VCaP (cell line): ENCODE measurements at regions not wholly inside any gene's neighbourhood (a gene's known extent, or its start where the extent isn't known, plus 50 kb on each side); places are given as distances from the start of the nearest gene placed in this dataset.

ENCODE experiments used
- H3K27ac ChIP-seq: fragments of 450-650 bp; 2 replicates; pipeline ENCODE4 v1.5.1; 2017
- TF ChIP-seq, protein P1 (sequence below): fragments of 450-650 bp; conservative IDR thresholded peaks from 2 replicates; pipeline ENCODE4 v1.5.1; 2017; ENCODE audit warnings: mild to moderate bottlenecking, moderate library complexity

DNA sequence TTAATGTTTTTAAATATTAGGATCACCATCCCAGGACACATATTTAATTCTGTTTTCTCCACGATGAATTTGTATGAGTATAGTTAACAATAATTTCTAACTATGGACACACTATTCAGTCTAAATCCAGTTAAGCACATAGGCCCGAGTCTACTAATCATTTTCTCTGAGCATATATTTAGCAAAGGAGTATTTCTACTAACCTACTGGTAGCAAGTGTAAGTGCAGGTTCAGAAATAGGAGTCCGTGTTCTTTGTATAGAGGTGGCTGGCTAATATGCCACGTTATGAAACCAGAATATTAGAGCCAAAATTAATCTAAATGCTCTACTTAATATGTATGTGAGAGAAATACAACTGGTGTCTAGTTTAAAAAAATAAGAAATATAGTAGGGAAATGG, 416.6 kb upstream of the NXPH2 start:
- TF ChIP-seq, protein P1, sequence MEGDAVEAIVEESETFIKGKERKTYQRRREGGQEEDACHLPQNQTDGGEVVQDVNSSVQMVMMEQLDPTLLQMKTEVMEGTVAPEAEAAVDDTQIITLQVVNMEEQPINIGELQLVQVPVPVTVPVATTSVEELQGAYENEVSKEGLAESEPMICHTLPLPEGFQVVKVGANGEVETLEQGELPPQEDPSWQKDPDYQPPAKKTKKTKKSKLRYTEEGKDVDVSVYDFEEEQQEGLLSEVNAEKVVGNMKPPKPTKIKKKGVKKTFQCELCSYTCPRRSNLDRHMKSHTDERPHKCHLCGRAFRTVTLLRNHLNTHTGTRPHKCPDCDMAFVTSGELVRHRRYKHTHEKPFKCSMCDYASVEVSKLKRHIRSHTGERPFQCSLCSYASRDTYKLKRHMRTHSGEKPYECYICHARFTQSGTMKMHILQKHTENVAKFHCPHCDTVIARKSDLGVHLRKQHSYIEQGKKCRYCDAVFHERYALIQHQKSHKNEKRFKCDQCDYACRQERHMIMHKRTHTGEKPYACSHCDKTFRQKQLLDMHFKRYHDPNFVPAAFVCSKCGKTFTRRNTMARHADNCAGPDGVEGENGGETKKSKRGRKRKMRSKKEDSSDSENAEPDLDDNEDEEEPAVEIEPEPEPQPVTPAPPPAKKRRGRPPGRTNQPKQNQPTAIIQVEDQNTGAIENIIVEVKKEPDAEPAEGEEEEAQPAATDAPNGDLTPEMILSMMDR = no peak

DNA sequence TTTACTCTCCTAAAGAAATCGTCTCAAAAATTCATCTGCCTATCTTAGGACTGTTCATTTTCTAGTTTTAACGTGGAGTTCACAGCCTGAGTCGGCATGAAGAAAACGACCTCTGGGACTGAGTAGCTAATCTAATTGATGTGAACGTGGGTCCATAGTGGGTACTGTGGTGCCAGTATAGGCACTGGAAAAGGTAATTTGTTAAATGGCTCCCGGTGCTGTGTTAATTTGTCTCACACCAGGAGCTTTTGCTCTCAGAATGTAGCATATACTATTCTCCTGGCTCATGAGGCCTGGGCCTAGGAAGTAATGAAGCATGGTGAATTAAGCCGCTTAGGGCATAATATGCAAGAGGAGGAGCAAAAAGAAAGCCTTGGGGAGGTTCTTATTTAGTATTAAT, 414.4 kb upstream of the NXPH2 start:
- TF ChIP-seq, protein P1 = no peak
- no peak overlapping the region for H3K27ac ChIP-seq

More for the DNA sequence above, 416.6 kb upstream of the NXPH2 start:
- no peak overlapping the region for H3K27ac ChIP-seq

DNA sequence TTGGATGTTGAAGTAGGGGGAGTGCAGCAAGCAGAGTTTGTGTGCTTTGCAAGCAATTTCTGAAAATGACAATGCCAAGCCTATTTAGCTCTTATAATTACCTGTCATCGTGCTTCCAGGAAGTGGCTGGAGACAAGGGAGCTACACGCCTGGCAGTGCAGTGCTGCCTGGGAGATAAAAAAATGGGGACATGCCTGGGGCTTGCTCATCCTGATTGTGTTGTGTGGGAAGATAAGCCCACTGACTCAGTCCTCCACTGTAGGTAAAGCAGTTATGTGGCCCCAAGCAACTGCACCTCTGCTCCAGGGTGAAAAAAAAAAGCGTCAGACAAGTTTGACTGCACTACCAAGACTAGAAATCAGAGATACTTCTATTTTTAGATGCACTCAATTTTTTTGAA, 396.9 kb upstream of the NXPH2 start:
- H3K27ac ChIP-seq = no peak overlapping the region
- TF ChIP-seq, protein P1 = no peak

DNA sequence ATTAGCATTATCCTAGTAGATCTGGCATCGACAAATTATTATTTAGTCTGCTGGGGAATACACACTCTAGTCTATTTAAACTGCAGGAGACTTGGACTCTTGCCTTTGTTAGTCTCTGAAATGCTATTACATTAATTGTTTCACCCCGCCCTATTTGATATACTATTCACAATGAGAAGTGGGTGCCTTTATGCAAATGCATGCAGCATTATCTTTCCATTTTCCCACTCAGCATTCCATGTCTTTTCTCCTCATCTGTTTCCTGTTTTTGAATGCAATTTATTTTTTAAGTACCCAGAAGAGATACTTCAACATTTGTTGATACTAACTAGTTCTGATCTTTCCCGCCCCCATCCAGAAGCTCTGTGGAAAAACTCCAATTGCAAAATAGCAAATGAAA, 395.3 kb upstream of the NXPH2 start:
- H3K27ac ChIP-seq = no peak overlapping the region
- TF ChIP-seq, protein P1 = no peak

DNA sequence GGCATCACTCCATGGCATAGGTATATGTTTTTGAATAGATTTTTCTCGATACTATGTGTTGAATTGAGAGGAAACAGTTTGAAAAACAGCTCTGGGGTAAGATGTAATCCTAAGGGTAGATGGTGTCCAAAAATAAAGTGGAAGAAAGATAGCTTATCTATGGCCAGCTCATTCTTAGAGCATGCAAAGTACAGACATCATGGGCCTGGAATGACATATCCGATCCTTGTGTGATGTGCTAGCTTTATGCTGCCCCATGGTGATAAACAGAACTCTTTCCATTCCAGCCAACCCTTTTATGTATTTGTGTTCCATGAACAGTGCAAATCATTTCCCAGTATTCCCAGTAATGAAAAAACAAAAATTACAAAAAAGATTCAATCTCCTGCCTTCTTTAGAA, 390.2 kb upstream of the NXPH2 start:
- no peak overlapping the region for H3K27ac ChIP-seq
- TF ChIP-seq, protein P1 = no peak

DNA sequence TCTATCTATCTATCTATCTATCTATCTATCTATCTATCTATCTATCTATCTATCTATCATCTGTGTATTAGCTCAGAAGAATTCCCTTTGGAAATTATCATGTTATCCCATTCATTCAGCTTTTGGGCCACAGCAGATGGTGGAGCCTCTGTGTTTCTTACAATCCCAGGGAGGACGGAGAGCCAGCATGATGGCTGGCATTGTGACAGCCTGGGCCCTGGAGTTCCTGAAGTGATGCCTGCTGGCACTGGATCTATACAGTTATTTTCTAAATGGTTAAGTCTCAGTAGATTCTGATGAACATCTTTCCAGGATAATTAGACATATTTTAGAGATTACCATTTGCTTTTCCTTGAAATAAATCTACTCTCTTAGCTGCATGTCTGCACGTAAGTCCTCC, 385.4 kb upstream of the NXPH2 start:
- TF ChIP-seq, protein P1 = no peak

DNA sequence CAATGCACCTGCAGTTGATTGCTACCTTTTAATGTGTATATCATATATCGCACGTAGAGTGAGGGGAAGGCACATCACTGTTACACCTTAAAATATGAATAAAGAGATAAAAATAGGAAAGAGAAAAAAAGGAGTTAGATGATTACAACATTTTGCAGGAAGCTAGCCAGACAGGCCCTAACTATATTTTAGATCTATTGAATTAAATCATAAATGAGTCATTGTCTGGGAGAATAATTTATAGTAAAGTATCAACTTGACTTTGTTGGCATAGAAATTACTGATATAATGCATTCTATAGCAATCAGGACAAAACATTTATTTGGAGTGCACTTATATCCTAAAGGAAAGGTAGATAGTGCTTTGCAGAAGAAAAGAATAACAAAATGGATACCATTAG, 384.9 kb upstream of the NXPH2 start:
- TF ChIP-seq, protein P1 = no peak
- H3K27ac ChIP-seq = no peak overlapping the region

More for the DNA sequence above, 385.4 kb upstream of the NXPH2 start:
- H3K27ac ChIP-seq = no peak overlapping the region

DNA sequence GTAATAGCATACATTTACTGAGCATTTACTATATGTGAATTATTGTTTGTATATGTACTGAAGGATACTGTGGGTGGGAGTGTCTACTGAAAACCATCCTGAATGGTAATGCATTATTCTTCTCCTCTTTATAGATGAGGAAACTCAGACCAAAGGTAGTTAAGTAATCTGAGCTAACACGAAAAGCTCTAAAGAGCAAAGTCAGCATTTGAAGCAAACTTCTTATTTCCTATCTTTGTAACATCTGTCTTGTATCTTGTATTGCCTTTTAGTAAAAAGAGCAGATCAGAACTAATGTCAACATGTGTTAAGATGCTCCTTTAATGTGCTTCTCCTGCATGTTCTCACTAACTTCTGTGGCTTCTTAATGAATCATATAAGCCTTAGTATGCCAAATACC, 382.8 kb upstream of the NXPH2 start:
- H3K27ac ChIP-seq = no peak overlapping the region
- TF ChIP-seq, protein P1 = no peak
